22Rv1 (cell line): ENCODE measurements at regions not wholly inside any gene's neighbourhood (a gene's known extent, or its start where the extent isn't known, plus 50 kb on each side); places are given as distances from the start of the nearest gene placed in this dataset.

Source experiments
- CTCF ChIP-seq: fragments of 450-650 bp; IDR thresholded peaks from 2 replicates; pipeline ENCODE4 v1.5.1; 2017; ENCODE audit warnings: mild to moderate bottlenecking
- ZFX ChIP-seq: fragments of 450-650 bp; IDR thresholded peaks from 2 replicates; pipeline ENCODE4 v1.6.1; 2017; ENCODE audit warnings: antibody characterized with exemption, borderline replicate concordance

- TF ChIP-seq CTCF (no peak), ZFX (no peak)
Measured at GRCh38 chr6:105726902-105727655, 324.2 kb upstream of the PREP start.
